Sigmoid colon (tissue), 3 donors: ENCODE measurements at regions not wholly inside any gene's neighbourhood (a gene's known extent, or its start where the extent isn't known, plus 50 kb on each side); places are given as distances from the start of the nearest gene placed in this dataset.

Source experiments
- POLR2A ChIP-seq, 2 donors: fragments of 450-650 bp; IDR thresholded peaks; one replicate each; pipeline ENCODE4 v1.6.1; 2016; ENCODE audit warnings: antibody characterized with exemption in 2 of 2, mild to moderate bottlenecking in 2 of 2, moderate library complexity in 2 of 2
- TF ChIP-seq, protein P1 (sequence below), 4 experiments: fragments of 450-650 bp in 3 of 4; fragments of 200-600 bp in 1 of 4; IDR thresholded peaks; one replicate each; pipeline ENCODE4 v1.5.1; 2016 to 2019; ENCODE audit warnings: antibody characterized with exemption in 4 of 4, mild to moderate bottlenecking in 3 of 4, moderate library complexity in 2 of 4

DNA sequence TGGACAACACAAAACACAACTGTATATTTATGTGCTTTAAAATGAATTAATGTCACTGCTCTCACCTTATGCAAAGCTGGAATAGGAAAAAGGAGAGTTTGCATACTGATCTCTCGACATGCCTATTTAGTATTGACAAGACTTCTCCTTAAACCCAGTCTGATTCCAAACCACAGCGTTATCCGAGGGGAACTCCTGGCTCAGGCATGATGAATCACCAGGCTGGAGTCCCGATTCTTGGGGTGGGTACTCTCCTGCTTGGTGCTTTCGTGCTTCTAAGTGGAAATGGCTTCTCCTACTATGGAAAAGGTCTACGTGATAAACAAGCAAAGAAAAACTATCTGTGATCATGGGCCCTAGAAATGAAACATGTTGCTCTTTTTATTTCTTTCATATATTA, 88.9 kb upstream of the SLC35G4 start:
- TF ChIP-seq, protein P1, sequence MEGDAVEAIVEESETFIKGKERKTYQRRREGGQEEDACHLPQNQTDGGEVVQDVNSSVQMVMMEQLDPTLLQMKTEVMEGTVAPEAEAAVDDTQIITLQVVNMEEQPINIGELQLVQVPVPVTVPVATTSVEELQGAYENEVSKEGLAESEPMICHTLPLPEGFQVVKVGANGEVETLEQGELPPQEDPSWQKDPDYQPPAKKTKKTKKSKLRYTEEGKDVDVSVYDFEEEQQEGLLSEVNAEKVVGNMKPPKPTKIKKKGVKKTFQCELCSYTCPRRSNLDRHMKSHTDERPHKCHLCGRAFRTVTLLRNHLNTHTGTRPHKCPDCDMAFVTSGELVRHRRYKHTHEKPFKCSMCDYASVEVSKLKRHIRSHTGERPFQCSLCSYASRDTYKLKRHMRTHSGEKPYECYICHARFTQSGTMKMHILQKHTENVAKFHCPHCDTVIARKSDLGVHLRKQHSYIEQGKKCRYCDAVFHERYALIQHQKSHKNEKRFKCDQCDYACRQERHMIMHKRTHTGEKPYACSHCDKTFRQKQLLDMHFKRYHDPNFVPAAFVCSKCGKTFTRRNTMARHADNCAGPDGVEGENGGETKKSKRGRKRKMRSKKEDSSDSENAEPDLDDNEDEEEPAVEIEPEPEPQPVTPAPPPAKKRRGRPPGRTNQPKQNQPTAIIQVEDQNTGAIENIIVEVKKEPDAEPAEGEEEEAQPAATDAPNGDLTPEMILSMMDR (IDR thresholded peaks at IDR 0.05) = no peak
- TF ChIP-seq POLR2A (IDR thresholded peaks at IDR 0.05) = no peak
